H9 (cell line): ENCODE measurements at regions not wholly inside any gene's neighbourhood (a gene's known extent, or its start where the extent isn't known, plus 50 kb on each side); places are given as distances from the start of the nearest gene placed in this dataset.

ENCODE experiments used
- DNase-seq: peaks from one replicate; pipeline ENCODE4 v3.0.0-alpha.2; 2017
- H2AFZ ChIP-seq: one replicate; pipeline ENCODE4 v1.6.1; 2013; ENCODE audit warnings: mild to moderate bottlenecking, low read length, control low read depth, moderate library complexity
- H2AK5ac ChIP-seq: 2 replicates; pipeline ENCODE4 v1.6.1; 2013; ENCODE audit warnings: low read length, control low read depth, mixed read lengths; ENCODE audit not compliant: insufficient read length
- H2BK120ac ChIP-seq: one replicate; pipeline ENCODE4 v1.6.1; 2013; ENCODE audit warnings: low read depth, mild to moderate bottlenecking, low read length, control low read depth, inconsistent platforms; ENCODE audit not compliant: poor library complexity, severe bottlenecking
- H2BK12ac ChIP-seq: 2 replicates; pipeline ENCODE4 v1.6.1; 2013; ENCODE audit warnings: low read length, control low read depth, mixed read lengths, low read depth; ENCODE audit not compliant: insufficient read length
- H2BK15ac ChIP-seq: 2 replicates; pipeline ENCODE4 v1.6.1; 2013; ENCODE audit warnings: low read depth, low read length, control low read depth
- H2BK20ac ChIP-seq: one replicate; pipeline ENCODE4 v1.6.1; 2013; ENCODE audit warnings: low read depth, mild to moderate bottlenecking, low read length, control low read depth, inconsistent platforms; ENCODE audit not compliant: poor library complexity, severe bottlenecking
- H2BK5ac ChIP-seq: 2 replicates; pipeline ENCODE4 v1.6.1; 2013; ENCODE audit warnings: low read length, control low read depth, mixed read lengths; ENCODE audit not compliant: insufficient read length
- H3K14ac ChIP-seq: 2 replicates; pipeline ENCODE4 v1.6.1; 2013; ENCODE audit warnings: low read length, control low read depth; ENCODE audit not compliant: insufficient read depth
- H3K18ac ChIP-seq: 2 replicates; pipeline ENCODE4 v1.6.1; 2013; ENCODE audit warnings: low read depth, mild to moderate bottlenecking, mixed read lengths, low read length, control low read depth; ENCODE audit not compliant: insufficient read length
- H3K23ac ChIP-seq: 2 replicates; pipeline ENCODE4 v1.6.1; 2013; ENCODE audit warnings: low read length, control low read depth, mixed read lengths, low read depth; ENCODE audit not compliant: insufficient read length
- H3K23me2 ChIP-seq: 2 replicates; pipeline ENCODE4 v1.6.1; 2013; ENCODE audit warnings: low read depth, mild to moderate bottlenecking, mixed read lengths, low read length, control low read depth; ENCODE audit not compliant: insufficient read length, poor library complexity, severe bottlenecking
- H3K27ac ChIP-seq: 2 replicates; pipeline ENCODE4 v1.5.1; 2013; ENCODE audit warnings: low read length, control low read depth, mixed read lengths, low read depth; ENCODE audit not compliant: insufficient read length
- H3K27me3 ChIP-seq: 2 replicates; pipeline ENCODE4 v1.6.1; 2013; ENCODE audit warnings: low read length, control low read depth, inconsistent platforms; ENCODE audit not compliant: insufficient read depth
- H3K4ac ChIP-seq: 2 replicates; pipeline ENCODE4 v1.6.1; 2013; ENCODE audit warnings: low read depth, mild to moderate bottlenecking, control low read depth, inconsistent platforms, low read length, moderate library complexity
- H3K4me1 ChIP-seq: 2 replicates; pipeline ENCODE4 v1.6.1; 2013; ENCODE audit warnings: low read length, control low read depth, inconsistent platforms; ENCODE audit not compliant: insufficient read depth
- H3K4me2 ChIP-seq: 2 replicates; pipeline ENCODE4 v1.6.1; 2013; ENCODE audit warnings: low read length, control low read depth, mixed read lengths; ENCODE audit not compliant: insufficient read length, insufficient read depth
- H3K56ac ChIP-seq: 2 replicates; pipeline ENCODE4 v1.6.1; 2013; ENCODE audit warnings: low read depth, mild to moderate bottlenecking, mixed read lengths, low read length, control low read depth; ENCODE audit not compliant: insufficient read length
- H3K79me1 ChIP-seq: 2 replicates; pipeline ENCODE4 v1.6.1; 2013; ENCODE audit warnings: low read depth, mild to moderate bottlenecking, moderate library complexity, low read length, control low read depth, inconsistent platforms; ENCODE audit not compliant: insufficient read depth, poor library complexity, severe bottlenecking
- H3K79me2 ChIP-seq: 2 replicates; pipeline ENCODE4 v1.6.1; 2013; ENCODE audit warnings: low read length, control low read depth, inconsistent platforms; ENCODE audit not compliant: insufficient read depth
- H3K9ac ChIP-seq: 2 replicates; pipeline ENCODE4 v1.6.1; 2013; ENCODE audit warnings: low read length, control low read depth, mixed read lengths; ENCODE audit not compliant: insufficient read length; ENCODE audit errors: extremely low read depth
- H3K9me3 ChIP-seq: one replicate; pipeline ENCODE4 v1.6.1; 2013; ENCODE audit warnings: low read depth, low read length, inconsistent platforms; ENCODE audit not compliant: control insufficient read depth
- H3T11ph ChIP-seq: one replicate; pipeline ENCODE4 v1.6.1; 2013; ENCODE audit warnings: mild to moderate bottlenecking, low read length, control low read depth, inconsistent platforms
- H4K20me1 ChIP-seq: one replicate; pipeline ENCODE4 v1.6.1; 2013; ENCODE audit not compliant: control insufficient read depth, insufficient read length, insufficient read depth
- H4K5ac ChIP-seq: 2 replicates; pipeline ENCODE4 v1.6.1; 2013; ENCODE audit warnings: low read depth, mild to moderate bottlenecking, mixed read lengths, low read length, control low read depth; ENCODE audit not compliant: insufficient read length
- H4K8ac ChIP-seq: replicated peaks from 2 replicates; pipeline ENCODE4 v1.6.1; 2013; ENCODE audit warnings: low read length, control low read depth, mixed read lengths, low read depth; ENCODE audit not compliant: insufficient read length
- H4K91ac ChIP-seq: 2 replicates; pipeline ENCODE4 v1.6.1; 2013; ENCODE audit warnings: low read depth, mild to moderate bottlenecking, moderate library complexity, mixed read lengths, low read length, control low read depth; ENCODE audit not compliant: insufficient read length
- H3K27ac Mint-ChIP-seq, 3 experiments: 2 replicates in 2 of 3; 3 replicates in 1 of 3; pipeline ENCODE4 v1.8.0; 2020 to 2021; ENCODE audit warnings: mixed read lengths in 3 of 3, mild to moderate bottlenecking in 1 of 3, moderate library complexity in 1 of 3
- H3K27me3 Mint-ChIP-seq: 2 replicates; pipeline ENCODE4 v1.8.0; 2021; ENCODE audit warnings: low read depth, mild to moderate bottlenecking, moderate library complexity, mixed read lengths
- H3K36me3 Mint-ChIP-seq, 3 experiments: 2 replicates in 2 of 3; 3 replicates in 1 of 3; pipeline ENCODE4 v1.8.0; 2020 to 2021; ENCODE audit warnings: low read depth in 3 of 3, mixed read lengths in 3 of 3; ENCODE audit not compliant: insufficient read depth in 1 of 3
- H3K4me1 Mint-ChIP-seq, 2 experiments: 2 replicates each; pipeline ENCODE4 v1.8.0; 2020; ENCODE audit warnings: mixed read lengths in 2 of 2
- H3K4me3 Mint-ChIP-seq, 2 experiments: 2 replicates in 1 of 2; 3 replicates in 1 of 2; pipeline ENCODE4 v1.8.0; 2020 to 2021; ENCODE audit warnings: mild to moderate bottlenecking in 2 of 2, mixed read lengths in 2 of 2, moderate library complexity in 1 of 2
- H3K9me3 Mint-ChIP-seq, 2 experiments: 2 replicates in 1 of 2; 3 replicates in 1 of 2; pipeline ENCODE4 v1.8.0; 2020; ENCODE audit warnings: mild to moderate bottlenecking in 2 of 2, mixed read lengths in 2 of 2, moderate library complexity in 1 of 2
- TF ChIP-seq, protein P1 (sequence below): fragments of 200-600 bp; sonication (generic); conservative IDR thresholded peaks from 3 replicates; pipeline ENCODE4 v1.8.0; 2021; ENCODE audit warnings: antibody characterized with exemption, mild to moderate bottlenecking

DNA sequence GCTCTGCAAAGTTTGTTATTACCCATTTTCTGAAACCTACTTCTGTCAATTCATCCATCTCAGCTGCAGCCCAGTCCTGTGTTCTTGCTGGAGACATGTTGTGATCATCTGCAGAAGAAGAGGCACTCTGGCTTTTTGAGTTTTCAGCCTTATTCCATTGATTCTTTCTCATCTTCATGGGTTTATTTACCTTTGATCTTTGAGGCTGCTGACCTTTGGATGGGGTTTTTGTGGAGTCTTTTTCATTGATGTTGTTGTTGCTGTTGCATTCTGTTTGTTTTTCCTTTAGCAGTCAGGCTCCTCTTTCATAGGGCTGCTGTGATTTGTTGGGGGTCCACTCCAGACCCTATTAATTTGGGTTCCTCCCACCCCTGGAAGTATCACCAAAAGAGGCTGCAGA is 164.3 kb downstream of the FCRL5 start:
- TF ChIP-seq, protein P1, sequence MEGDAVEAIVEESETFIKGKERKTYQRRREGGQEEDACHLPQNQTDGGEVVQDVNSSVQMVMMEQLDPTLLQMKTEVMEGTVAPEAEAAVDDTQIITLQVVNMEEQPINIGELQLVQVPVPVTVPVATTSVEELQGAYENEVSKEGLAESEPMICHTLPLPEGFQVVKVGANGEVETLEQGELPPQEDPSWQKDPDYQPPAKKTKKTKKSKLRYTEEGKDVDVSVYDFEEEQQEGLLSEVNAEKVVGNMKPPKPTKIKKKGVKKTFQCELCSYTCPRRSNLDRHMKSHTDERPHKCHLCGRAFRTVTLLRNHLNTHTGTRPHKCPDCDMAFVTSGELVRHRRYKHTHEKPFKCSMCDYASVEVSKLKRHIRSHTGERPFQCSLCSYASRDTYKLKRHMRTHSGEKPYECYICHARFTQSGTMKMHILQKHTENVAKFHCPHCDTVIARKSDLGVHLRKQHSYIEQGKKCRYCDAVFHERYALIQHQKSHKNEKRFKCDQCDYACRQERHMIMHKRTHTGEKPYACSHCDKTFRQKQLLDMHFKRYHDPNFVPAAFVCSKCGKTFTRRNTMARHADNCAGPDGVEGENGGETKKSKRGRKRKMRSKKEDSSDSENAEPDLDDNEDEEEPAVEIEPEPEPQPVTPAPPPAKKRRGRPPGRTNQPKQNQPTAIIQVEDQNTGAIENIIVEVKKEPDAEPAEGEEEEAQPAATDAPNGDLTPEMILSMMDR: no peak
- Histone ChIP-seq H4K91ac (no peak overlapping the region), H3K4ac (no peak overlapping the region)

More for the DNA sequence above, 164.3 kb downstream of the FCRL5 start:
- H3K4me3 Mint-ChIP-seq: no peak overlapping the region
- Histone ChIP-seq H2BK20ac (no peak overlapping the region), H3K14ac (no peak overlapping the region), H2BK5ac (no peak overlapping the region), H3K18ac (no peak overlapping the region), H3K79me1 (no peaks in the 10 kb centered on the region), H4K5ac (no peak overlapping the region), H3K56ac (no peak overlapping the region), H3K23me2 (no peaks in the 10 kb centered on the region), H3K27ac (no peak overlapping the region), H3K23ac (no peak overlapping the region), H3K27me3 (no peaks in the 10 kb centered on the region), H4K20me1 (no peaks in the 10 kb centered on the region), H3K4me1 (no peaks in the 10 kb centered on the region), H4K8ac (no peak overlapping the region), H3K9ac (no peak overlapping the region), H2AK5ac (no peak overlapping the region), H2BK120ac (no peak overlapping the region), H3K4me2 (no peak overlapping the region), H2AFZ (no peak overlapping the region), H3K9me3 (no peaks in the 10 kb centered on the region), H2BK12ac (no peak overlapping the region), H2BK15ac (no peak overlapping the region), H3K79me2 (no peaks in the 10 kb centered on the region), H3T11ph (no peak overlapping the region)
- H3K36me3 Mint-ChIP-seq: no peaks in the 10 kb centered on the region
- no peaks in the 10 kb centered on the region for H3K9me3 Mint-ChIP-seq
- no peak overlapping the region for H3K27ac Mint-ChIP-seq
- H3K27me3 Mint-ChIP-seq: no peaks in the 10 kb centered on the region; the same call in none of the 2 replicates
- DNase-seq: no peak
- H3K4me1 Mint-ChIP-seq: no peaks in the 10 kb centered on the region
